Dedifferentiated amniotic fluid mesenchymal stem cell (primary cell): ENCODE measurements at regions not wholly inside any gene's neighbourhood (a gene's known extent, or its start where the extent isn't known, plus 50 kb on each side); places are given as distances from the start of the nearest gene placed in this dataset.

Experiments
- DNase-seq: peaks from one replicate; pipeline ENCODE4 v3.0.0-alpha.2; 2016; ENCODE audit errors: extremely low spot score

DNA sequence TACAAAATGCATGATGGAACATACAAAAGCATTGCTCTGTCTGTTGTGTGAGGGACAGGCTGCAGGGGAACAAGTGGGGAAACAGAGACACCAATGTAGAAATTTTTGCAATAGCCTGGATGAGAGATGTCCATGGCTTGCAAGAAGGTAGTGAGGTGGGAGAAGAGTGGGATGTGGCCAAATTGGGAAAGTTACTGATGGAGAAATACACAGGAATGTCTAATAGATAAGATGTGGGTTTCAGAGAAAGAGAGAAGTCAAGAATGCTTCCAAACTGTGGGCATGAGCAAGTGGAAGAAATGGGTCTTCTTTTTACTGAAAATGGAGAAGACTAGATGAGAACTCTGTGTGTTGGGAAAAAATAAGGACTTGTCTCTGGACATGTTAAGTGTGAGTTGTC is 592.7 kb downstream of the TNS3 start:
- DNase-seq = no peak

DNA sequence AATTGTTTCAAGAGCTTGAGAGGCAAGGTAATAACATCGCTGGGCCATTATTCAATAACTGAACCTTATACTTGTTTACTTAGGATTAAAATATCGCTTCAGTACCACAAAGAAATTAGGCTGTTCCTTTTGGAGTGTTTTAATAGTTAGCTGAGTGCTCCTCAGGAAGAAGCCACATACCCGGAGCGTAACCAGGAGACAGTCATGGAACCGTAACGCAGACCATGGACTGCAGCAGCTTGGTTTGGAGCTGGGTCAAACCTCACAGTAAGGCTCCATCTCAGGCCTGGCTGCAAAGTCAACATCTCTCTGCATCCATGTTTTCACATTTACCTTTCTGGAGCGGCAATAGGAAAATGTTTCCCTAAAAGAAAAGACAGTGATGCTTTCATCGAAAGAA is 599.0 kb downstream of the TNS3 start:
- no peak for DNase-seq

DNA sequence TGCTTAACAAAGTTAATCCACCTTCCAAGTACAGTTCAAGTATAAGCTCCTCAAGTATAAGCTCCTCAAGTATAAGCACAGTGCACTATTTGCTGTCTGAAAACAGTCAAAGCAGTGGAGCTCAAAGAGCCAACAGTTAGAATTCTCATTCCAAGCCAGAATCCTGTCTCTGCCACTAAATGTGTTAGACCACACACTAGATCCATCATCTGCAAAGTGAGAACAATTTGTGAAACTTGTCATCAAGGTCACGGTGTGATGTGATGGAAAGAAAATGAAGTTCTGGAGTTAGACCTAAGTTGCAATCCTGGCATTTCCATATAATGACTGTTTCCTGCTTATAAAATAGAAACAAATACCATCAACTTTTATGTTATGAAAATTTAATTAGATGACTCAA is 602.5 kb downstream of the TNS3 start:
- no peak for DNase-seq

DNA sequence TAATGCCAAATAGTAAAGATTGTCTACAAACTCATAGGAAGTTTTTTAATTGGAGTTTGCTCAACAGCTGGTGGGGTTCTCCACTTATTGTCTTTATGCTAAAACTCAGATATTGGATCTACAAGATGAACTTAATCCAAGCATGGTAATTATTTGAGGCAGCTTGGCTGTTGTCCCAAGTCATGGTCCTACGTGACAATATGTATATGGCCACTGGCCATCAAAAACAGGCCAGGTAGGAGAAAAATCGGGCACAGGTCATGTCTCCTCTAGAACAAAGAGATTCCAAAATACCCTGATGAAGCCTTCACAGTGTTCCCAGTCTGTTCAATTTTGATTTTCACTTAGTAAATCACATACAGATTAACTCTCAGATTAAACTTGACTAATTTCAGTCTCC is 606.4 kb downstream of the TNS3 start:
- DNase-seq = no peak

DNA sequence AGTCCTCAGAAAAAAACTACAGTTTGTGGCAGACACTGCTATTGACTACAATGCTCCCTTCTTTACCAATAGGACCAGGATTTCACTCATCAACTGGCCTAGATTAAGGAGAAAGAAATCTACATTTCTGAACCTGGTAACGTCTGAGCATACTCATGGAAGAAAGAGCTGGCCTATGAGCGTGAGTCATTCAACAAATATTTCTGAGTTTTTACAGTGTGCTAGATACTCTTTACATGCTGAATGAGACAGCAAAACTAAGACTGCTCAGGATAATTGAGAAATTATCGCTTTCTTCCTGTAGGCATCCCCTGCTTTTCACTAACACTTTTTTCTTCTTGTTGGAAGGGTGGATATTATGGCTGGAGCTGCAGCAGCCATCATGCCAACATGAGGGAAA is 609.7 kb downstream of the TNS3 start:
- peak; percentile 32 for DNase-seq

DNA sequence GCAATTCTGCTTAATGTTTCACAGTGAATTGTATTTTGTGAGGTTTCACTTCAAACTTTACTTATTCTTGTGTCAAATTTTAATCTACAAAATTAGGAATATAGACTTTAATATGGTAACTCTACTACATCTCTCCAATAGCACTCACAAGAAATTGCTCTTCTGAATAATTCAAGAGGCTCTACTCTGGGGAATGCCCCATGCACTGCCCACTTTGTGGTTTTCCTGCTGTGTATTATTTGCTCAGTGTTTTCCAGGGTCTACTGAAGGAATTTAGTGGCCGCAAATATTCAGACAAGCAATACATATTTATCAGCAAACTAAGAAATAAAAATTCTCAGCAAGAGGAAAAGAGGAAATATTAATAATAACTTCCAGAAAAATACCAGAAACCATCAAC is 611.4 kb downstream of the TNS3 start:
- no peak for DNase-seq

DNA sequence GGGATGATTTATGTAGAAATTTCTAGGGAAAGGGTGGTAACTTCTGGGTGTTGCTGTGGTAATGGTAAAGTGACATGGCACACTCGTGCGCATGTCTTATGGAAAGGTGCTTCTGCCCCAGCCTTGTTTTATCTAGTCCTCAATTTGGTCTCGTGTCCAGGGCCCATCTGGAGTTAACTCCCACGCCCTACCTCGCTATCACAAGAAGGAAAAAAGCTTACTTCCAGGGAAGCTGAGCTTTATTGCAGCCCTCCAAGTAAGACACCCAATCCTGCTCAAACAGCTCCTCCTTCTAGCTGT is 611.8 kb downstream of the TNS3 start:
- DNase-seq = no peak

DNA sequence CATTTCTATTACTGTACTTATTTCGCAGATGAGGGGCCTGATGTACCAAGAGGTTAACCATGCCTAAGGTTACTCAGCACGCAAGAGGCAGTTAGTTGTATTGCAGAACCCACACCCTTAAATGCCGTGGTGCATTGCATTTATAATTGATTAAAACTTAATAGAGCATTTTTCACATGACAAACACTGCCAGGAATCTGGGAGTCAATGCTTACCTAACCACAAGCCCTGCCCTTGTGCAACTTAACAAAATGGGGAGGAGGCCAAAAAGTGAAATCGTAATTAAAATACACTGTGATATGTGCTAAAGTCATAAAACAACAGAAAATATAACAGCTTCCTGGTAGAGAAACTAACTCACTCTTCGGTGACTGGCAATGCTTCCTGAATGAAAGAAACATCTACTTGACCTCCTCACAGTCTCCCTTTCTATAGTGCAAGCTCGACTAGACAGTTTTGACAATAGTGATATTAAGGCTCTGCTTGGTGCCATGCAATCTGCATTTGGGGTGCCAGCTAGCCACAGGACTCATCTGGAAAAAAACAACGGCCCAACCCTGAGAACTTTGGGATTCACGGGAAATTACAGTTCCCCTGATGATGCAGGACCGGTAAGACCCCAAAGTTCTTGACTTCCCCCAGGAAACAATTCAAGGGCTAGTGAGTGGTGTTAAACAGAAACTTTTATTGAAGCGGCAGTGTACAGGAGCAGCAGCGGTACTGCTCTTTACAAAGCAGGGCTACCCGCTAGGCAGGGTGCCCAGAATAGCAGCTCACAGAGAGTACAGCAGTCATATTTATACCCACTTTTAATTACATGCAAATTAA is 612.4 kb downstream of the TNS3 start:
- no peak for DNase-seq

DNA sequence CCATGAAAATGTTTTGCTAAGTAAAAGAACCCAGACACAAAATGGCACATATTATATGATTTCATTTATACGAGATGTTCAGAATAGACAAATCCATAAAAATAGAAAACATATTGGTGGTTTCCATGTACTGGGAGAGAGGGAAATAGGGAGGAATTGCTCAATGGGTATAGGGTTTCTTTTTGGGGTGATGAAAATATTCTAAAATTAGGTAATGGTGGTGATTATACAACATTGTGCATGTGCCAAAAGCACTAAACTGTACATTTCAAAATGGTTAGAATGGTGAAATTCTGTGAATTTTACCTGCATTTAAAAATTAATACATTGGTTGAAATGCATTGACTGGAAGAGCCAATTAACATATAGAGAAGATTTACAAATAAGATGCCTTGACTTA is 613.9 kb downstream of the TNS3 start:
- no peak for DNase-seq

DNA sequence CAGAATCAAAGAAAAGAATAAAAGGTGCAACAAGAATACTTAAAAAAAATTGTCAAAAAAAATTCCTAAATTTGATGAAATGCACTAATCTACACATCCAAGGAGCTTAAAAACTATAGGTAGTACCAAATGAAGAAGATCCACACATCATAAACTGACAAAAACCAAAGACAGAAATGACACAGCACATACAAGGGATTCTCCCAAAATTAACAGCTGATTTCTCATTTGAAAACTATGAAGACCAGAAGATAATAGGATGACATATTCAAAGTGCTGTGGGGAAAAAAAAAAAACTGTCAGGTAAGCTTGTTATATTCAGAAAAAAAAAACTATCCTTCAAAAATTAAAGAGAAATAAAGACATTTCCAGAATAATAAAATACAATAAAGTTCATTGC is 618.2 kb downstream of the TNS3 start:
- no peak for DNase-seq

DNA sequence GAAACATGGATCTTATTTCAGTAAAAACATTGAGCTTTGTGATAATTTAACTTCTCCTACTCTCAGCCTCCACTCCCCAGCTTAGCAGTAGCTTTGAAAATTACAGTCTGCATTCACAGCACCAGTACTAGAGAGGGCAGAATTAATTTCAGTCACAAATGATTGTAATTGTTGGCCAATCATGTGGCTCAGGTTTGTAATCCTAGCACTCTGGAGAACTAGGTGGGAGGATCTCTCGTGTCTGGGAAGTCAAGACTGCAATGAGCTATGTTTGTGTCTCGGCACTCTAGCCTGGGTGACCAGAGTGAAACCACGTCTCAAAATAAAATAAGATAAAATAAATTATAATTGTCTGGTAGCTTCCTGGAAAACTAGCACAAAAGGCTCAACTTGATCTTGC is 620.9 kb downstream of the TNS3 start:
- no peak for DNase-seq

DNA sequence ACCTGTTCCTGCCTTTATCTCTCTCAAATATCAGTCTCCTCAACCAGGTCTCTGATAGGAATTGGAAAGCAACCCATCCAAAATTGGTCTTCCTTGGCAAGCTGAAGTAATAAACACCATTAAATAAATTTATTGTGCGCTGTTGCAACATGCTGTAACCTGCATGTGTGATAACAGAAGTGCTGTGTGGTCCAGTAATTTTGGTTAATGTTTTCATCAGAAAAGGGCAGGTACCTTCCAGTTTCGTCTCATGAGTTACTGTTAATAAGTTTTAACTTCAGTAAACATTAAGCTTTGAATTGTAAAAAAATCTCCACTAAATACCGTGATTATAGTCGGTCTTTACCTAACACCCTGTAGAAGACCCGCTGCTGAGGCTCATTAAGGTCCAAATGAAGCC is 624.7 kb downstream of the TNS3 start:
- no peak for DNase-seq

DNA sequence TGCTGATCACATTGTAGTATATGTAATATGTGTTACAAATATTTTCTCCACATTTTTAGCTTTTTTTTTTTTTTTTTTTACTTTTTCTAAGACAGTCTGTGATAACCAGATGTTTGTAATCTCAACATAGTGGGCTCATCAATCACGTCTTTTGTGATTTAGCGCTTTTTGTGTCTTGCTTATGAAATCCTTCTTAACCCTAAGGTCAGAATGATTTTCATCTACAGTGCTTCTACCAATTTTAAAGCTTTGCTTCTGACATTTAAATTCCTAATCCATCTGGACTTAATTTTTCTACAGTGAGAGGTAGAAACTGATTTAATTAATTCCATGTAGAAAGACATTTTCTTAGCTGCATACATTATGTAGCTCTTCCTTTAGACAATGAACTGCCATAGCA is 626.4 kb downstream of the TNS3 start:
- DNase-seq = no peak

DNA sequence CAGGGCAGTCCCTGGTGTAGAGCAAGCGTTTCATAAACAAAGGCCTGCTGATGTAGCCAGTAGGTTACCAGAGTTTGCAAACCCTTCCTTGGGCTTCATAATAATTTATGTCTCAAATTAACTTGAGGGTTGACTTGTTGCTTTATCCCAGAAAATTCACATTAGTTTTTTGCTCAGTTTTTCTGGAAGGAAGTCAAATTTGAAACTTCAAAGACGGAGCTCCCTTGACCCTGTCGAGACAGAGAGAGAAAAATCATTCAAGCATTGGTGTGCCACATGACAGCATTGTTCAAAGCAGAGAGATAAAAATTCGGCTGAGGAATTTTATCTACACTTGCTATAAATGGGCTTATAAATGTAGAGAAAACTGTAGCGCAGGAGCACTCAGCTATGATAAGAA is 627.7 kb downstream of the TNS3 start:
- DNase-seq = no peak

DNA sequence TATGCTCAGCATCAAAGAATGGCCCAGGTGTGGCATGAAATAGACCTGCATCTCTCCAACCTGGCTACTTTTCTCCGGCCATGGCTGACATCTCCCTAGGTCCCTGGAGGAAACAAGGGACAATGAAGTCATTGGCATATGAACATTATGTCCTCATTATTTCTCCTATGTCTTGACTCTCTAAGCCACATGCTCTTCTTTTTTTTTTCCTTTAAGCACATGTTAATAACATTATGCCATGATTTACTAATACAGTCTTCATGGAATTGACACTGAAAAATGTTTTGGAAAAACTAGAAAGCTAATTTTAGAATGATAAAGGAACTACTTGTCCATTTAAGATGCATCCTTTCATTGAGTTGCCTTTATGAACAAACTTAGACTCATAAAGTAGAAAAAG is 628.9 kb downstream of the TNS3 start:
- DNase-seq = no peak

DNA sequence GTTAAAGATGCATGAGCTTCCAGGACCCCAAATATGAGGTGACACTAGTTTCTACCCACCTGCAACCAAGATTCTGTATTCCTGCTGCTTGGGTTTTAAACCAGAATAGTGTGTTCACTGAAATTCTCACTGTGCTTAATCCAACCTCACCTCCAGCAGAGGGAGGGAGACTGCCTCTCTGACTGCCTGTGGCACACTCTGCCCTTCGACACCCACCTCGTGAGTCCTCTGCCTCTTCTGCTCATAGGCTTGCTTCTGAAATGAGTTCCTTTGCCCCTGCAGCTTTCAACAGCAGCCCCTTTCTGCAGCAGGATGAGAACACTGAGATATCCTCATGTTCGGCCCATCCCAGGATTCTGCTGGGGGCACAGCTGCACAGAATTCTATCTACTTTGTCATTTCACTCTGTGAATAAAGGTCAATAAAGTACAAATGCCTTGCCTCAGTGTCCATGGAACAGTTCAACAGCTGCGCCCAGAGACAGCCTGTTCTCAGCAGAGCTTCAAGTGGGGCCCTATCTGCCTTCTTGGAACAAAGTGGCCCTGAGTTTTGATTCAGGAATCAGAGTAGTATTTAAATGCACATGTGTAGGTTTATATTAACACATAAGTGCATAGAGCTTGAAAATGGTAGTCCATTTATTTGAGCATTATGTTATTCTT is 632.5 kb downstream of the TNS3 start:
- no peak for DNase-seq

DNA sequence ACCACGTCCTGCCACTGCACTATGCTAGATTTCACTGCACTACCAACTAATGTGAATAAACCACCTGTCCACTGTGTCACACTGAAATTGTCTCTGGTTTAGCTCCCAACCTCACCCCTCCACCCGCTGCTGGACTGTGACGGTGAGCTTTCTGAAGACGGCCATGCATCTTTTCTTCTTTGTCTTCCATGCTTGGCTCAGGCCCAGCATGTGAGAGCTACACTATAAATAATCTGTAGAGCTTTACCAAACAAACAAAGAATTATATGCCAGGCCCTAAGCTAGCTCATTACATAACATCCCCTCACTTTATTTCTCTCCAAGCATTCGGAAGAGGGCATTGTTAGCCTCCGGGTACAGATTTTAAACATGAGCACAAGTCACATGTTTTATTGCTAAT is 633.2 kb downstream of the TNS3 start:
- DNase-seq = no peak

DNA sequence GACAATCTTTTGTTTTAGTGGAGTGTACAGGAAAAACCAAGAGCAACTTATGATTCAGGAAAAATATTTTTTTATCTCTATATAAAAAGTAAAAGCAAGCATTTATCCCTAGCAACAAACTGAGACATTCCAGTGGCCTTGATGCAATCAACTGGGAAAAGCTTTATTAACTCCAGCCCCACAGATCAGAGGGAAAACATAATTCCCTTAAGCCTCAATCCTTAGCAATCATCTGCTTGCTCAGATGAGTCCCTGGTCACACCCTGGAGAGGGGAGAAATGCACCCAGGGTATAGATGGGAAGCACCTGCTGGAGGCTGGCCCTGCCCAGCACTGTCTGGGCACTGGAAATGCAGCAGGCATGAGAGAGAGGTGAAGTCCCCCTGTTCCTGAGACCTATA is 636.6 kb downstream of the TNS3 start:
- DNase-seq = no peak

DNA sequence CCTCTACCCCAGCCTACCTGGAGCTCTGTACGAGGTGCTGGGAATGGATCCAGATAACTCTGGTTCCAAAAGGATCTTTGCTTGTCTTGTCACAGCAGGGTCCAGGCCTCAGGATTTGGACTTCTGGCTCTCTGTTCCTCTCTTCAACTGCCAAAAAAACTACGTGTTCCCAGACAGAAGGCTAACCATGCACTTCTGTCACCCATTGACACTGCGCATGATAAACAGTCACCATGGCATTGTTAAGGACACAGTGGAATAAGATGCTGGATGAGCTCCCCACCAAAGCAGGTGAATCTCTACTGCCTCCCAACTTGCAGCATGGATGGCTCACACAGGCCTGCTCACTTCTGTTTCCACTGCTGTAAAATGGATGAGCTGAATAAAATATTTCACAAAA is 637.9 kb downstream of the TNS3 start:
- DNase-seq = no peak

DNA sequence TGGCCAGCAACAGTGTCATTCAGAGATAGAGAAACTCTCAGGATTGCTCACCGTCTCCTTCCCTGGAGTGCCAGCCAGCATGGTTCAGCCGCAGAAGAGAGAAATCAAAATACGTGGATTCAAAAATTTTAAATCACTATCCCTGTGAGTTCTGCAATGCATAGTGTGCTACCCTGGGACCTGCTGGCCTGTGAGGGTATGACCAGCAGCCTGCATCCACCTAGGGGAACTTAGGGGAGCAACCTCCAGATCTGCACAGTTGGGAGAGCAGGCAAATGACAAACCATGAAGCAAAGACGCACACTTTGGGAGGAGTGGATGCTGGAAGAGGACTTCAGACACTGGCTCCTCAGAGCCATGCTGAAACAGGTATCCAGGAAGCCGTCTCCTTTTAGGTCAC is 639.3 kb downstream of the TNS3 start:
- DNase-seq = no peak

DNA sequence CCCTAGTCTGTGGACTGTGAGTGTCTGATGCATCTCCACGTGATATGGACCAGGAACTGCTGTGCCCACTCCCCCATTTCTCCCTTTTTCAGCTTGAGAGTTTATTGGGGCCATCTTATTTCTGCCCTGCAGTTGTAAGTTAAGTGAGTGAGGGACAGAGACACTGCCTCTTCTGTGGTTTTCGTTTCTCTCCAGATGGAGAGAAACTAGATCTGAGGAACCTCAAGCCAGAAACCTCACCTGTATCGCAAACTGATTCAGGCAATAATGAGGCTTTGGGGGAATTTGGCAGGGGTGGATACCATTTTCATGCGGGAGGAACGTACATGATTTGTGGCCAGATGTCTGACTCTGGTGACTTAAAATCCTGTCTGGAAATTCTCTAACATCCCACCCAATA is 641.7 kb downstream of the TNS3 start:
- no peak for DNase-seq

DNA sequence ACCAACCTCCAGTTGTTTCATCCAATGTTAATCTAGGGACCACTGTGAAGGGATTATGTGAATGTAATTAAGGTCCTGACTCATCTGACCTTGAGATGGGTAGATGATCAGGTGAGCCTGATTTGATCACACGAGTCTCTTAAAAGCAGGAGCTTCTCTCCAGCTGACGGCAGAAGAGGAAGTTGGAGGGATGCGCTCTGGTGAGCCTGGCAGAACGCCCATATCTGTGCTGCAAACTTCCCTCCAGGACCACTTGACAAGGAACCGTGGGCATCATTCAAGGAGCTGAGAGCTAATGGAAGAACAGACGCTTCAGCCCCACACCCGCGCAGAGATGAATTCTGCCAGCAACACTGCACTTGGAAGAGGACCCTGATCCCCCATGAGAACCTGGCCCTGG is 642.4 kb downstream of the TNS3 start:
- no peak for DNase-seq

DNA sequence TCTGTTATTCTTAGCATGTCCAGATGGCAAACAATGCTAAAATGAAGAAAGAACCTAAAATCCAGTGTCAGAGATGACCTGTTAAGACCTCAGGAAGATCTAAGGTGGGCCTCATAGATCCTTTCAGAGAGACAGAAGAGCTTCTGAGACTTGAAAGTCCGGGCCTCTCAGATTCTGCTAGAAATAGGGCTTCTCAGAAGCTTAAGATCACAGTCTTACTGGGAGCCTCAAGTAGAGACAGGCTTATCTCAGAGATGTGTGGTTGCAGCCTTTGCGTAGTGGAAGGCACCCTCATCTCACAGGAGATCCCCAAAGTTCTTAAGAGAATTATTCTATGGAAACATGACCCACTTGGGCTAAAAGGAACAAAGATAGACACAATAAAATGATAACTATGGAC is 642.8 kb downstream of the TNS3 start:
- DNase-seq = no peak

DNA sequence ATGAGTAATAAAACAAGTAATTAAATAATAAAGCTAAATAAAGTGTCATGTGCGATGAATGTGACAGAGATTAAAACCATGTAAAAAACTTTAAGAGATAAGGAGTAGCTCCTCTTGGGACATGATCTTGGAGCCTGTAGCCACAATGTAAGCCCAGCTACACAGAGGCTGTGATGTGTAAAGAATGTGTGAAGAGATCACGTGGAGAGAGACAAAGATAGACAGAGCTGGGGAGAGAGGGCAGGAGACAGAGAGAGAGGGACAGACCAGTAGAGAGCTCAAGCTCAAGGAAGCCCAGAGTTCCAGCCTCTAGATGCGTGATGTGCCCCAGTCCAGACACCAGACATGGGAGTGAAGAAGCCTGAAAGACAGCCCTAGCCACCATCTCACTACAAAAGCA is 644.1 kb downstream of the TNS3 start:
- no peak for DNase-seq
